ENCODE measurements at regions not wholly inside any gene's neighbourhood (a gene's known extent, or its start where the extent isn't known, plus 50 kb on each side); places are given as distances from the start of the nearest gene placed in this dataset.

GRCh38 chr11:98507208-98507607 is 513.5 kb upstream of the CNTN5 start:
- no peak overlapping the region for H4K5ac ChIP-seq (ENCODE audit: insufficient read length, low read depth, low read length)
- H3K79me2 ChIP-seq (ENCODE audit: insufficient read depth, low read length): no peaks in the 10 kb centered on the region
- no peak overlapping the region for H3K9ac ChIP-seq (ENCODE audit: extremely low read depth, insufficient read length, low read length)
- no peak overlapping the region for H2BK15ac ChIP-seq (ENCODE audit: low read depth, low read length)
- H2BK5ac ChIP-seq (ENCODE audit: insufficient read length, low read length): no peak overlapping the region
- H2BK20ac ChIP-seq (ENCODE audit: low read depth, low read length, poor library complexity, severe bottlenecking): no peak overlapping the region
- no peak overlapping the region for H3T11ph ChIP-seq (ENCODE audit: low read length)
- no peak overlapping the region for H2BK12ac ChIP-seq (ENCODE audit: insufficient read length, low read depth, low read length)
- H3K4ac ChIP-seq (ENCODE audit: low read depth, low read length): no peak overlapping the region
- H3K18ac ChIP-seq (ENCODE audit: insufficient read length, low read depth, low read length): no peak overlapping the region
- H4K20me1 ChIP-seq (ENCODE audit: control insufficient read depth, insufficient read depth, insufficient read length): no peaks in the 10 kb centered on the region
- no peak overlapping the region for H4K8ac ChIP-seq (replicated peaks; ENCODE audit: insufficient read length, low read depth, low read length)
- no peak overlapping the region for H2AK5ac ChIP-seq (ENCODE audit: insufficient read length, low read length)
- H3K23me2 ChIP-seq (ENCODE audit: insufficient read length, low read depth, low read length, poor library complexity, severe bottlenecking): no peaks in the 10 kb centered on the region
- no peak overlapping the region for H3K56ac ChIP-seq (ENCODE audit: insufficient read length, low read depth, low read length)
- H3K14ac ChIP-seq (ENCODE audit: insufficient read depth, low read length): no peak overlapping the region
- no peak overlapping the region for H3K27ac ChIP-seq (ENCODE audit: insufficient read length, low read depth, low read length)
- peaks cover 5 to 7% of the 10 kb centered on the region in 2 experiments; a peak in 2 of 4 replicates for H3K4me1 Mint-ChIP-seq
- no peak for TF ChIP-seq CTCF (conservative IDR thresholded peaks at IDR 0.05)
- no peaks in the 10 kb centered on the region; a peak in 2 of 7 replicates for H3K36me3 Mint-ChIP-seq (ENCODE audit: insufficient read depth in 1 of 3, low read depth in 3 of 3)
- H3K23ac ChIP-seq (ENCODE audit: insufficient read length, low read depth, low read length): no peak overlapping the region
- H3K4me3 Mint-ChIP-seq: no peak overlapping the region
- 0 out of 7 replicates have a peak overlapping the region, but pooled peaks of 1 of the 3 experiments have one; percentile 53 for H3K27ac Mint-ChIP-seq
- H4K91ac ChIP-seq (ENCODE audit: insufficient read length, low read depth, low read length): no peak overlapping the region
- H3K27me3 Mint-ChIP-seq (ENCODE audit: low read depth): no peaks in the 10 kb centered on the region
- H3K4me1 ChIP-seq (ENCODE audit: insufficient read depth, low read length): no peaks in the 10 kb centered on the region
- DNase-seq: no peak
- no peak overlapping the region for H2BK120ac ChIP-seq (ENCODE audit: low read depth, low read length, poor library complexity, severe bottlenecking)
- no peaks in the 10 kb centered on the region for H3K27me3 ChIP-seq (ENCODE audit: insufficient read depth, low read length)
- H3K79me1 ChIP-seq (ENCODE audit: insufficient read depth, low read depth, low read length, poor library complexity, severe bottlenecking): no peaks in the 10 kb centered on the region
- no peaks in the 10 kb centered on the region for H3K9me3 ChIP-seq (ENCODE audit: control insufficient read depth, low read depth, low read length)
- H3K4me2 ChIP-seq (ENCODE audit: insufficient read depth, insufficient read length, low read length): no peak overlapping the region
- H2AFZ ChIP-seq (ENCODE audit: low read length): no peak overlapping the region
- H3K9me3 Mint-ChIP-seq: peaks cover 0 to 2% of the 10 kb centered on the region in 2 experiments; a peak in 1 of 5 replicates
